ENCODE measurements at regions not wholly inside any gene's neighbourhood (a gene's known extent, or its start where the extent isn't known, plus 50 kb on each side); places are given as distances from the start of the nearest gene placed in this dataset.
"Not testable (repeated sequence)": the region's sequence is repeated elsewhere in the genome, so short reads cannot be mapped to it uniquely, and the experiment has no call there.

DNA sequence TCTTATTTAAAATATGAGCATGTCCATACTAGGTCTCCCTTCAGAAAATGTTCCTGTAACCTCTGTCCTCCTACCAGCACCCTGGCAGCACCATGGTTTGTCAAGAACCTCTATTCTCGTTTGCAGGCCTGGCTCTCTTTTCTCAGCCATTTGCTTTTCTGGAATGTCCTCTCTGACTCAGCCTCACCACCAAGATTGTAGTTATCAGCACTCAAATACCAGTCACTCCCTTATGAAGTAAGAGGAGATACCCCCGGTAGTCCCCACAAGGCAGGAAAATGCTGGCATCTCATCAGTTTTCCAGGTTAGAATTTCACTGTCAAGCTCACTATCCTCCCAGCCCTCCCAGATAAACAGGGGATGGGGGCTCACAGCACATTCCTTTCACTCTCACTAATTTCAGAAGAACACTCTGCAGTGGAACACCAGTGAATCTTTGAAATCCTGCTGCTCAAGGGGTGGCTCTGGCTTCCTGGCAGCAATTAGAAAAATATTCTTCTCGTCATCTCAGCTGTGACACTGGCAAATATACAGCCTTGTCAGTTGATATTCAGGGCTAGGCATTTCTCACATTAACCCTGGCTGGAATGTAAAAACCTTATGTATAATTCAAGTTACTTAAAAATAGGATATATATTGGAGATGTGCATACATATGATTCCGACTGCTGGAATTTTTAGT is 129.2 kb downstream of the TBX18 start:
- ATAC-seq = no peak
- H3K36me3 Mint-ChIP-seq = peaks cover 0 to 11% of the 10 kb centered on the region in 2 donors
- peaks cover 14 to 18% of the 10 kb centered on the region in 2 donors for H3K9me3 Mint-ChIP-seq
- no peak overlapping the region for H3K27ac Mint-ChIP-seq
- no peak for DNase-seq (ENCODE audit: low spot score in 2 of 2)

DNA sequence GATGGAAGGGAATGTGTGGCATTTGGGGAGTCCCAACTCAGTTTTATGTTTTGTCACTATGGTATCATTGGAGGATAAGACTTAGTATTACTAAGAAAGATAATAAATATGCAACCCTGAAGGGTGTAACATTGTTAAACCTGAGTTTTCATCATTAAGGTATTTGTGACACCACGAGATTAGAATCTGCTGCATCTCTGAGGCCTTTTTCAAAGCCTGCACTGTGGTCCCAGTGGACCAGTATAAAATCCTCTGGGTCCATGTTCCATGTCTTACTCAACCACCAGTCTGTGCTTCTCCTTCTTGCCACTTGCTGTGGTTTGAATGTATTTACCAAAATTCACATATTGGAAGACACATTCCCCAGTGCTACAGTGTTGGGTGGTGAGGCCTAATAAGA is 130.6 kb downstream of the TBX18 start:
- Mint-ChIP-seq H3K9me3 (peaks cover 13 to 14% of the 10 kb centered on the region in 2 donors), H3K36me3 (peaks cover 0 to 11% of the 10 kb centered on the region in 2 donors), H3K27ac (no peak overlapping the region)
- ATAC-seq (no peak), DNase-seq (ENCODE audit: low spot score in 2 of 2) (no peak)

DNA sequence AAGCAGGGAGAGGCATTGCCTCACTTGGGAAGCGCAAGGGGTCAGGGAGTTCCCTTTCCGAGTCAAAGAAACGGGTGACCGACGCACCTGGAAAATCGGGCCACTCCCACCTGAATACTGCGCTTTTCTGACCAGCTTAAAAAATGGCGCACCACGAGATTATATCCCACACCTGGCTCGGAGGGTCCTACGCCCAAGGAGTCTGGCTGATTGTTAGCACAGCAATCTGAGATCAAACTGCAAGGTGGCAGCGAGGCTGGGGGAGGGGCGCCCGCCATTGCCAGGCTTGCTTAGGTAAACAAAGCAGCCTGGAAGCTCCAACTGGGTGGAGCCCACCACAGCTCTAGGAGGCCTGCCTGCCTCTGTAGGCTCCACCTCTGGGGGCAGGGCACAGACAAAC is 137.9 kb downstream of the TBX18 start:
- peaks cover 12 to 13% of the 10 kb centered on the region in 2 donors for H3K9me3 Mint-ChIP-seq
- ATAC-seq; DNase-seq (ENCODE audit: low spot score in 2 of 2); H3K36me3 Mint-ChIP-seq; H3K27ac Mint-ChIP-seq: not testable (repeated sequence)

DNA sequence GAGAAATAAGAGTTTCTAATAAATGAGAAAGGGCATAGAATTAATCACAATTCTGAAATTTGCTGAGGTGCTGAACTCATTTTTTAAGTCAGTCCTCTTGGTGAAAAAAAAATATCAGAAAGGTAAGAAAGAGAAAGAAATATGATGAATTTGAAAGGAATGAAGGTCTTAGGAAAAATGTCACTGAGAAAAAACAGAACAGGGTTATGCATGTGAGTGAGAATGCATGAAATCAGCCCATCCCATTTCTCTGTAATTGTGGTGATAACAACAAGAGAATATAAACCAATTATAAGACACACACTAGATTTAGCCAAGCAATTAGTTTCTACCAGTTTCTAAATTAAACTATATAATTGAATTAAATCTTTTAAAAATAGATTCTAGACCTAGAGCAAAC is 138.9 kb downstream of the TBX18 start:
- ATAC-seq (no peak), DNase-seq (ENCODE audit: low spot score in 2 of 2) (no peak)
- Mint-ChIP-seq H3K9me3 (peaks cover 14 to 21% of the 10 kb centered on the region in 2 donors), H3K36me3 (peaks cover 0 to 7% of the 10 kb centered on the region in 2 donors), H3K27ac (no peak overlapping the region)

DNA sequence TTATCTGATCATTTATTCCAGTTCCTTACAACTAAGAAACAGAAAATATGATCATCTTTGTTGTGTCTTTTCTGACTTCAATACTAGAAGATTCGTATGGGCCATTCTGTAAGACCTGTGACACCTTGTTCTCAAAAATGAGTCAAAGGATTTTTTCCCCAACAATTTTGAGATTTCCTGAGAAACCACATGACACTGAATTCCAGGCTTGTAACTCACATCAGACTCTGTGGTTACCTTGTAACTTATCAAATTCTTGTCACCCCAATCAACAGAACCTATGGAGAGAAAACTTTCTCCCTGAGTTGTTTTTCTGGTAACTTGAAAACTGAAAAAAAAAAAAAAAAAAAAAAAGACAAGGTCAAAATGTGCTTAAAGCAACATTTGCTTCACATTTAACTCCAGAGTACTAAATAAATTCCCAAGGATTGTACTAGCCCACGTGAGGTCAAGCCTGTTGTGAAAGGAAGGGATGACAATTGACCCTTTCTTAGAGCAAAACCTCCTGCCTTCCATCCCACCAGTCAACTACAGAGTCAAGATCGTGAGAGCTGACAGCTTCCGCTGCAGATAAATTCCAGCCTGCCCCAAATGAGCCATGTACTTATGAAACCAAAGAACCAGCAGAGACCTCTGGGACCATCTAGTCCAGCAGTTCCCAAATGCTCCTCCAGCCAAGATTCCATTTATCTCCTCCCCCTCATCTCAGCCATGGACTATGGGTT is 140.3 kb downstream of the TBX18 start:
- H3K9me3 Mint-ChIP-seq = peaks cover 19 to 29% of the 10 kb centered on the region in 2 donors
- ATAC-seq = no peak
- DNase-seq (ENCODE audit: low spot score in 2 of 2) = no peak
- H3K36me3 Mint-ChIP-seq = peaks cover 0 to 7% of the 10 kb centered on the region in 2 donors
- no peak overlapping the region for H3K27ac Mint-ChIP-seq

DNA sequence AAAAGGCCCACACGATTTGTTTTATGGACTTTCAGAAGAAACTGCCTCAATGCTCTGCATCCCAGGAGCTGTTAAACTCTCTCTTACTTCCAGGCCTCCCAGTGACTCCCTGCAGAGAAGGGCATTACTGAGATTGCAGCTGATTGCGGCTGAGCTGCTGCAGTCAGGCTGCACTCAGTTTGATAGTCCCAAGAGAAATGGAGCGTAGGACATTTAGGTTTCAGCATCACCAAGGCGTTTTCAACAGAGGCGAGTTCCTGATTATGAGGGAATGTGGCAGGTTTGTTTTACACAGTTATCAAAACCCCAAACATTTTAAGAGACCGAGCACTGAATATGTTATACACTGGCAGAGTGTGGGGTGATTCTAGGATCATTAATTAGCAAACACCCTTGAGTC is 145.6 kb downstream of the TBX18 start:
- peaks cover 0 to 7% of the 10 kb centered on the region in 2 donors for H3K36me3 Mint-ChIP-seq
- DNase-seq (ENCODE audit: low spot score in 2 of 2) (no peak), ATAC-seq (no peak)
- H3K27ac Mint-ChIP-seq = no peak overlapping the region
- H3K9me3 Mint-ChIP-seq = peaks cover 23 to 31% of the 10 kb centered on the region in 2 donors

DNA sequence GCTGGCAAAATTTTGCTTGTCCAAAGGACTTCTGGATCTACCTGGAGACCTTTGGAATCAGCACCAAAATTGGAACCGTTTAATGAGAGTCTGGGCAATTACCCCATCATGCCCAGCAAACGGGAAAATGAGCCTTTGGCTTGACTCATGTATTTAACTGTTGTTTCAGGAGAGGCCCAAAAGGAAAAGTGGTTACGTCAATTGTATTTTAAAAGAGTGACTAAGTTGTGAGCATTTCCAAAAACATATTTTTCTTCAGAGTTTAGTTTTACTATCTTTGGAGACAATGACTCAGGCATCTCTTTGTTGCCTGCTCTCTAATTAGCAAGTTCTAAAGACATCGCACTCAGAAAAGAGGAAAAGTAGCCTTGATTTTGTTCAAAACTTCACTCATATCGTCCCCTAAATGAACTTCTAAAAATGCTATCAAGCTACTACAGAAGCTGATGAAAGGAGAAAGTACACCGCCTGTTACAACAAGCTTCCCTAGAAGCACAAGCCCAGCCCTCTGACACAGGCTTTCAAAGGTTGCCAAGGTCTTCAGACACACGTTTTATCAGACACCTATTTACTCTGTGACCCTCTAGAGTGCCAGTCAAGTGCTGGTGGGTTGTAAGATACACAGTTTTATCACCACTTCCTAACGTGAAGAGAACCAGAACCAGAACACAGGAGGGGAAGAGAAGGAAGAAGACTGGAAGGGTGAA is 146.2 kb downstream of the TBX18 start:
- DNase-seq (ENCODE audit: low spot score in 2 of 2) (no peak), ATAC-seq (no peak)
- no peak overlapping the region for H3K27ac Mint-ChIP-seq
- H3K9me3 Mint-ChIP-seq = peaks cover 23 to 31% of the 10 kb centered on the region in 2 donors
- H3K36me3 Mint-ChIP-seq = peaks cover 0 to 7% of the 10 kb centered on the region in 2 donors

DNA sequence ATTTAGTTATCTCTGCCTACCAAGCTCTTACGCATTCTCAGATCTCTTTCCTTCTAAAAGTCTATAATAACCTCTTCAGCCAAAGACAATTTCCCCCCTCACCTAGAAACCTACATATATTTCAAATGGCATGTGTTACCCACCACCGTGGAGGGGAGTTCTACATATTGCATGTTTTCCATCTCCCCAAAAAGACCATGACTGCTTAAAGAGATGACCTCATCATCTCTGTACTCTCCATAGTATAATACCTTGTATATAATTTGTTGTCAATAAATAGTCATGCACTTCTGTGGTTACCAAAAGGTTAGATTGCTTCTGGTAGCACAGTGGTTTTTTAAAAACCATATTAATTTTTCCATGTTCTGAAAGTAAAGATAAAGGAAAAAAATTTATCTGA is 148.4 kb downstream of the TBX18 start:
- DNase-seq (ENCODE audit: low spot score in 2 of 2) = no peak
- no peak overlapping the region for H3K27ac Mint-ChIP-seq
- H3K9me3 Mint-ChIP-seq = peaks cover 16 to 19% of the 10 kb centered on the region in 2 donors
- ATAC-seq = no peak
- H3K36me3 Mint-ChIP-seq = no peaks in the 10 kb centered on the region

DNA sequence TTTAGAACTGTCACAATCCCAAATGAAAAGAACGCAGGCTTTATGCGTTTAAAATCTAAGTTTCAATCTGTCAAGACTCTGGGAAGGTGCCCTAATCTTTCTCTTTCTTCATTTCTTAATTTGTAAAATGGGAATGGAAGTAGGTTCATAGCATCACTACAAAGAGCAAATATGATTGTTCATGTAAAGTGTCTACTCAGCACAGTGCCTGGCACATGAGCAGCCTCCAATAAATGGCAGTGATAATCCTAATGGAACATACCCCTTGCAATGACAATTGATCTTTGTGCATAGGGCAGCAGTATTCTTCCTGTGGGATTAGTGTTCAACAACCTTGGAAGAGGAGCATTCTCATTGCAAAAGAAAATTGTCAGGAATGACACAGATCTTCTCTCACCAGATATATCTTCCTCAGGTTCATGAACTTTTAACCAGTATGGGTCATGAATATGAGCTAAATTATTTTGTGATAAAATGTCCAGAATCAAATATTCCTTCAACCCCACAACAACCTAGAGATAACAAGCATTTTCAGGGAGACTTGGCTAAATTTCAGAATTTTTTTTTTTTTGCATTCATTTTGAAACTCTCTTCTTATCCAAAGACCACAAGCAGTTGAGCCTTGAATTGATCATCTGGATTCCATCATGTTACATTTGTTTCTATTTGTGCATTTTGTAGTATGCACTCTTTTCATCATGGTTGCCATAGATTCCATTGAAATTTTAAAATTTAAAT is 149.1 kb downstream of the TBX18 start:
- Mint-ChIP-seq H3K27ac (no peak overlapping the region), H3K9me3 (peaks cover 12% of the 10 kb centered on the region in 2 donors), H3K36me3 (no peaks in the 10 kb centered on the region)
- DNase-seq (ENCODE audit: low spot score in 2 of 2) = no peak
- ATAC-seq = no peak

DNA sequence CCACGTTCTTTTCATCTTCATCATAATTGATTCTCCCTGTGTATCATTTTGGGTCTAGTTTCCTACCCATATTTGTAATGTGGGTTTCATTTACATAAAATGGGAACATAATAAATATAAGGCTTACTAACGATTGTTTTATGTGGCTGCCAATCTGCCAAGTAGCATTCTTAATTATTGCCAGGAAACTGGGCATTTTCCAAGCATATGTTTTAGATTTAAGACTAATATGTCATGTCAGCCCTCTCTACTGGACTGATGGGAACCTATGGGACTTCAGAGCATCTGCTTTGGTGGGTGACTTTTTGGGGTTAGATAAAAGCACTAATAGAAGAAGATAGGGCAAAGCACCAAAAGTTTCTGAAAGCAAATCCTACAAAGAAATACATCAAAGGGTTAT is 157.5 kb downstream of the TBX18 start:
- Mint-ChIP-seq H3K36me3 (no peaks in the 10 kb centered on the region), H3K9me3 (peaks cover 0 to 3% of the 10 kb centered on the region in 2 donors), H3K27ac (no peak overlapping the region)
- ATAC-seq (no peak), DNase-seq (ENCODE audit: low spot score in 2 of 2) (no peak)

DNA sequence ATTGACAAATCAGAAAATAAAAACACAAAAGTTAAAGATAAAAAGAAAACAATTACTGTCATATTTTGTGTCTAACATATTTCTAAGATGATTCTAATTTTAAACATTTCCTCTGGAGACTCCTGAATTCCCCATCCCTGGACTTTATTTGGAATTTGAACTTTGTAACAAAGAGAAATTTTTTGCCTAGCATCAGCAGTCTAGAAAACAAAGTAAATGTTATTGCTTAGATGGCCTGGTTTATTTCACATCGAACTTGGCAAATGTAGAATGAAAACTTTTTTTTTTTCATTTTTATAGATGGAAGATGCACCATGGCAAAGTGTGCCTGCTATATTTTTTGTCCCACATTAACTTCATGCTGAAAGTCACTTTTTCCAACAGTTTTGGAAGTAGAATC is 159.1 kb downstream of the TBX18 start:
- no peaks in the 10 kb centered on the region for H3K36me3 Mint-ChIP-seq
- ATAC-seq = no peak
- peaks cover 0 to 3% of the 10 kb centered on the region in 2 donors for H3K9me3 Mint-ChIP-seq
- DNase-seq (ENCODE audit: low spot score in 2 of 2) = no peak
- no peak overlapping the region for H3K27ac Mint-ChIP-seq

DNA sequence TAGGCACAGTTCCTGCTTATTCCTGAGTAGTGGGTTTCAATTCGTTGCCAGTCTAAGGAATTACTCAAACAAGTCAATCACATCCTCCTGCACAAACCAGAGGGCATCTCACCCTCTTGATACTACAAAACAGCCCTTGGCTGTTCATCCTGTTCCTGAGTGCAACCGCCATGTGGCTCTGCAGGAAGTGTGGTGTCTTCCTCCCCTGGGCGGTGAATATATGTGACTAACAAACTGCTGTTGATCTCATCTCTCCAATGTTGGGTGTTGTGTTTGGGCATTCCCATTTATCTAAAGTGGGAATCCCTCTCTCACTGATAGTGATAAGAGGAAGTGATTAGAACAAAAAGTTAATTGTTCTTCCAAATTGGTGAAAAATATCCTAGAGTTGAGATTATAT is 163.0 kb downstream of the TBX18 start:
- Mint-ChIP-seq H3K36me3 (no peaks in the 10 kb centered on the region), H3K27ac (no peak overlapping the region), H3K9me3 (peaks cover 0 to 3% of the 10 kb centered on the region in 2 donors)
- DNase-seq (ENCODE audit: low spot score in 2 of 2) (no peak), ATAC-seq (no peak)

DNA sequence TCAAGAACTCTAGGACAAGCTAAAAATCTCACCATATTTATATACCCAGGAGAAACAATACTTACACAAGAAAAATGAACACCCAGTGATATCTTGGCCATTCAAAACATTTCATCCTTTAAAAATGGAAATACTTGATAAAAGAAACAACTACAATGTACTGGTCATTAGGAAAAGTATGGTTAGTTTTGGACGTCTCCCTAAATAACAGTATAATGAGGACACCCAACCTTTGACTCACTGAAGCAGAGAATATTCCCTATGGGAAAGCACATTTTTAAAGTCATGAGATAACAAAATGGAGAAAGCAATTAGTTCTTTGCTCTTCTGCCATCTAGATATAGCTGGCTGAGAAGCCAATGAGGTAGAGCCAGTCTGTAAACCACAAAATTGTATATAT is 164.4 kb downstream of the TBX18 start:
- ATAC-seq = no peak
- DNase-seq (ENCODE audit: low spot score in 2 of 2) = no peak
- Mint-ChIP-seq H3K36me3 (no peaks in the 10 kb centered on the region), H3K27ac (no peak overlapping the region), H3K9me3 (peaks cover 0 to 3% of the 10 kb centered on the region in 2 donors)

DNA sequence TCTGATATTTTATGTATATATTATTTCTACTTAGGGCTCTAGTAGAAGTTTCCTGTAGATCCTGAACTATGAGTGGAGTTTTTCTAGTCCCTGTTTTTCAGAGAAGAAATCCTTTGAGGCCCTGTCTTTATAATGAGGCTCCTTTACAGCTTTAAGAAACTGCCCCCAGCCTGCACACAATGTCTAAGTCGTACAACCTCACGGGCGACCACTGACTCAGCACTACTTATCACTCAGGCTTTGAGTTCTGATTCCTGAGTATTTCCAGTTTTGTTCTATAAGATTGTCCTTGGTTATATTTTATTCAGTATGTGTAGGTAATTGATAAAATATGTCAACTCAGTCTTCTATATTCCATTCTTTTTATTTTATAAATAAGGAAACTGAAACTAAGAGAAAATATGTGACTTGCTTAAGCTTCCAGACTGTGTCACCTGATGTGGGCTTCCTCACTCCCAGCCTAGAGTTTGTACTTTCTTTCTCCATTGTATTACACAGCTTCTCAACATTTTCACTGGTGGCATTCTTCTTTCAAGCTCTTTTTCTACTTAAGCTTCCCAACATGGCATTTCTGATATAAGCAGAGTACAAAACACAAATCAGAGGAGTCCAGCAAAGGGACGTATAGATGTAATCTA is 167.0 kb downstream of the TBX18 start:
- H3K27ac Mint-ChIP-seq = no peak overlapping the region
- no peak for DNase-seq (ENCODE audit: low spot score in 2 of 2)
- H3K36me3 Mint-ChIP-seq = no peaks in the 10 kb centered on the region
- no peak for ATAC-seq
- peaks cover 0 to 5% of the 10 kb centered on the region in 2 donors for H3K9me3 Mint-ChIP-seq

DNA sequence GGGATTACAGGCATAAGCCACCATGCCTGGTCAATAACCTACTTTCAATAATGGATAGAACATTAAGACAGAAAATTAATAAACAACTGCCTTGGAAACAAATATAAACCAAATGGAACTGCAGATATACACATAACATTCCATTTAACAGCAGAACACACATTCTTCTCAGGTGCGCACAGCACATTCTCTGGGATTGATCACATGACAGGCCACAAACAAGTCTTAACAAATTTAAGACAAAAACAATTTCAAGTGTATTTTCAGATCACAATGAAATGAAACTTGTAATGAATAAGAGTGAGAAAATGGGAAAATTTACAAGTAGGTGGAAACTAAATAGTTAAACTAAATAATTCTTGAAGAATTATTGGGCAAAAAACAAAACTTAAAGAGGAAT is 167.9 kb downstream of the TBX18 start:
- DNase-seq (ENCODE audit: low spot score in 2 of 2) = no peak

DNA sequence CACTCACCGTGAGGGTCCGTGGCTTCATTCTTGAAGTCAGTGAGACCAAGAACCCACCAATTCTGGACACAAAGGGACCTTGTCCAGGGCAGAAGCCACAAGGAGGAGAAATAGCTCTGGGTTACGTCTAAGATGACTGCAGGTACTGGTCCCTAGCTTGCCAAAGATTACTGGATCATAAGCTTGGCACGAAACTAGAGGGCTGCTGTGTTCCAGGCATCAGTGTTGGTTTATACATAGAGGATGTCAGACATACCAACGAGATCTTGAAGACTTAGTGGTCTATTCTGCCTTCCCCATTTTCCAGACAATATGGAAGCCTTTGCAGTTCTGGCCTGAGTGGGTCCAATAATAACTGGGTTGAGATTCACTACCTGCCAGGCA is 175.7 kb downstream of the TBX18 start:
- DNase-seq (ENCODE audit: low spot score in 2 of 2) (no peak), ATAC-seq (no peak)
- peaks cover 0 to 6% of the 10 kb centered on the region in 2 donors for H3K36me3 Mint-ChIP-seq
- peaks cover 0 to 11% of the 10 kb centered on the region in 2 donors for H3K9me3 Mint-ChIP-seq
- no peak overlapping the region for H3K27ac Mint-ChIP-seq

More for the DNA sequence above, 167.9 kb downstream of the TBX18 start:
- H3K36me3 Mint-ChIP-seq = no peaks in the 10 kb centered on the region
- no peak for ATAC-seq
- H3K9me3 Mint-ChIP-seq = peaks cover 0 to 5% of the 10 kb centered on the region in 2 donors
- no peak overlapping the region for H3K27ac Mint-ChIP-seq
